ENCODE measurements at regions not wholly inside any gene's neighbourhood (a gene's known extent, or its start where the extent isn't known, plus 50 kb on each side); places are given as distances from the start of the nearest gene placed in this dataset.

DNA sequence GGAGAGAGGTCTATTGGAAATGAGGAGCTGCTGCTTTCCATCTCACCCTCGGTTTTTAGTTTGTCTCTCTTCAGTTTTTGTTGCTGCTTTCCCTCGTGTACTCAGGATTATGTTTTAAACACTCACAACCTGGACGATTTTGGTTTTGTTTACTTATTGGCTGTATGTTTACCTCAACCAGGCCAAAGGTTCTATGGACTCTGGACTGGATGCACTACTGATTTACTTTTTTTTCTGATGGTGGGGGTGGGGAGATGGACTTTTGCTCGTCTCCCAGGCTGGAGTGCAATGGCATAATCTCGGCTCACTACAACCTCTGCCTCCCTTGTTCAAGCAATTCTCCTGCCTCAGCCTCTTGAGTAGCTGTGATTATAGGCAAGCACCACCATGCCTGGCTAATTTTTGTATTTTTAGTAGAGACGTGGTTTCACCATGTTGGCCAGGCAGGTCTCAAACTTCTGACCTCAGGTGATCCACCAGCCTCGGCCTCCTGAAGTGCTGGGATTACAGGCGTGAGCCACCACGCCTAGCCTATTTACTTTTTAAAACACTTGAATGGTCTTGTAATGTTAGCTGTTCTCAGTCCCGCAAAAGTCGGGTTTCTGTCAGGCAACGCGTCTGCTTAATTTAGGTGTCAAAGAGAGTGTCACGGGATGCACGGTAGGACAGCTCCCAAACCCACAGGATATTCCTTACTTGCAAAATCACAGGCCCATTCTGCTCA lies 148.2 kb upstream of the RIPOR2 start:
- Histone ChIP-seq H3K9me3 (no peaks in the 10 kb centered on the region), H3K4me1 (no peaks in the 10 kb centered on the region), H3K4me3 (no peak overlapping the region), H3K27ac (no peak overlapping the region), H3K27me3 (no peaks in the 10 kb centered on the region), H3K36me3 (peaks cover 22 to 38% of the 10 kb centered on the region in 2 donors)
- no peak for DNase-seq (ENCODE audit: low spot score in 2 of 2)
- TF ChIP-seq, protein P1, sequence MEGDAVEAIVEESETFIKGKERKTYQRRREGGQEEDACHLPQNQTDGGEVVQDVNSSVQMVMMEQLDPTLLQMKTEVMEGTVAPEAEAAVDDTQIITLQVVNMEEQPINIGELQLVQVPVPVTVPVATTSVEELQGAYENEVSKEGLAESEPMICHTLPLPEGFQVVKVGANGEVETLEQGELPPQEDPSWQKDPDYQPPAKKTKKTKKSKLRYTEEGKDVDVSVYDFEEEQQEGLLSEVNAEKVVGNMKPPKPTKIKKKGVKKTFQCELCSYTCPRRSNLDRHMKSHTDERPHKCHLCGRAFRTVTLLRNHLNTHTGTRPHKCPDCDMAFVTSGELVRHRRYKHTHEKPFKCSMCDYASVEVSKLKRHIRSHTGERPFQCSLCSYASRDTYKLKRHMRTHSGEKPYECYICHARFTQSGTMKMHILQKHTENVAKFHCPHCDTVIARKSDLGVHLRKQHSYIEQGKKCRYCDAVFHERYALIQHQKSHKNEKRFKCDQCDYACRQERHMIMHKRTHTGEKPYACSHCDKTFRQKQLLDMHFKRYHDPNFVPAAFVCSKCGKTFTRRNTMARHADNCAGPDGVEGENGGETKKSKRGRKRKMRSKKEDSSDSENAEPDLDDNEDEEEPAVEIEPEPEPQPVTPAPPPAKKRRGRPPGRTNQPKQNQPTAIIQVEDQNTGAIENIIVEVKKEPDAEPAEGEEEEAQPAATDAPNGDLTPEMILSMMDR (IDR thresholded peaks at IDR 0.05), result no peak
- intact Hi-C loops (cut with DNase I), result no loop called here

DNA sequence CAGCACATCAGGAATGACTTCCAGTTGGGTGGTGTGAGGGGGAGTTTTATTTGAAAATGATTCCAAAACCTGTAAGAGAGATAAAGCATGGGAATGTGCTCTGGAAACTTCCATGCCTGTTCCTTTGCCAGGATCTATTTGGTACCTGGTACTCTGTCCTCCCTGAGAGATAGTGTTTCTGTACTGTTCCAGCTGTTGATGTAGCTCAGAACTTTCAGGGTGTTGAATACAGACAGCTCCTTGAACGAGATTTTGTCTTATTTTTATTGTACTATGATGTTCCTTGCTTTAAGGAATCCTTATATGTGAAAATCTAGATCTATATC lies 148.7 kb upstream of the RIPOR2 start:
- Histone ChIP-seq H3K36me3 (peaks cover 23 to 41% of the 10 kb centered on the region in 2 donors), H3K9me3 (no peaks in the 10 kb centered on the region), H3K4me3 (no peak overlapping the region), H3K27me3 (no peaks in the 10 kb centered on the region), H3K4me1 (no peaks in the 10 kb centered on the region), H3K27ac (no peak overlapping the region)
- DNase-seq (ENCODE audit: low spot score in 2 of 2), result no peak
- TF ChIP-seq, protein P1 (IDR thresholded peaks at IDR 0.05), result no peak
- intact Hi-C loops (cut with DNase I), result no loop called here

DNA sequence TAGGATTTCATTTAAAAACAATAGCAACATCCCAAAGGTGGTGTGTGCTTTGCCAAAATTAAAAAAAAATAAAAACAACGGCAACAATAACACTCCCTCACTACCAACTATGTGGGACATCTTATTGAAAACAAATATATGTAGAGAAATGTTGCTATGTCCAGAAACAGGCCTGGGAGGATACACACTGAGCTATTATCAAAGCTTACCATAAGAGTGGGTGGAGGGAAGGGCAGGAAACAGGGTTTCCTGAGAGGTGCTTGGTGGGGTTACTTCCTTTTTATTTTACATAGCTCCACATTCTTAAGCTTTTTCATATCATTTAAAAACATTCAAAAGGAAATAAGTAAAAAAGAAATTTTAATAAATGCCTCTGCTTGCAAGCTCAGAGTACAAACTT lies 150.0 kb upstream of the RIPOR2 start:
- TF ChIP-seq, protein P1 (IDR thresholded peaks at IDR 0.05), result no peak
- H3K36me3 ChIP-seq, result peaks cover 28 to 54% of the 10 kb centered on the region in 2 donors
- DNase-seq (ENCODE audit: low spot score in 2 of 2), result no peak
- H3K4me1 ChIP-seq, result no peaks in the 10 kb centered on the region
- H3K4me3 ChIP-seq, result no peak overlapping the region
- no peaks in the 10 kb centered on the region for H3K9me3 ChIP-seq
- H3K27me3 ChIP-seq, result no peaks in the 10 kb centered on the region
- H3K27ac ChIP-seq, result no peak overlapping the region
- intact Hi-C loops (cut with DNase I), result no loop called here

DNA sequence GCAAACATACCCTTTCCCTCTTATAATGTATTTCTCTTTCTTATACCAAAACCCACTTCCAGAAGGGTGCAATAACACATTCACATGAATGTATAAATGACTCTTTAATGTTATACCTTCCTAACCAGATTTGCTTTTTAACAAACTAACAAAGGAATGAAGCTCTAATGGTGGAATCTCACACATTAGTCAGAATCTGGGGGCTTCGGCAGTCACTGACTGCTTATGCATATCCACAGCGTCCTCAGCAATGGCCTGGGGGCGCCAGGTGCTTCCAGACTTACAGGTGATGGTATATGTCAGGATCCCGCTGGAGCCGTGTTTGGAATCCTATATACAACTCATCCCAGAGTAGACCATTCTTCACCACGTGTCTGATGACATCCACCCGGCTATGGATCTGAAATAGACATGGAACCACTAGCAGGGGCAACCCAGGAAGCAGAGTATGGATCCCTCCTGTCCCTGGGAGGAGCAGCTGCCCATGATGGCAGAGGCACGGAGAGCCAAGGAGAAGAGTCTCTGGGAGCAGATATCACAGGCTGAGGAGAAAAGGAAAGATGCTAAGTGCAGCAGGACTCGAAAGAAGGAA lies 150.8 kb upstream of the RIPOR2 start:
- Histone ChIP-seq H3K36me3 (peaks cover 28 to 56% of the 10 kb centered on the region in 2 donors), H3K27me3 (no peaks in the 10 kb centered on the region), H3K9me3 (no peaks in the 10 kb centered on the region), H3K4me3 (no peak overlapping the region), H3K4me1 (no peaks in the 10 kb centered on the region), H3K27ac (no peak overlapping the region)
- TF ChIP-seq, protein P1 (IDR thresholded peaks at IDR 0.05), result no peak
- no peak for DNase-seq (ENCODE audit: low spot score in 2 of 2)
- intact Hi-C loops (cut with DNase I), result no loop called here

DNA sequence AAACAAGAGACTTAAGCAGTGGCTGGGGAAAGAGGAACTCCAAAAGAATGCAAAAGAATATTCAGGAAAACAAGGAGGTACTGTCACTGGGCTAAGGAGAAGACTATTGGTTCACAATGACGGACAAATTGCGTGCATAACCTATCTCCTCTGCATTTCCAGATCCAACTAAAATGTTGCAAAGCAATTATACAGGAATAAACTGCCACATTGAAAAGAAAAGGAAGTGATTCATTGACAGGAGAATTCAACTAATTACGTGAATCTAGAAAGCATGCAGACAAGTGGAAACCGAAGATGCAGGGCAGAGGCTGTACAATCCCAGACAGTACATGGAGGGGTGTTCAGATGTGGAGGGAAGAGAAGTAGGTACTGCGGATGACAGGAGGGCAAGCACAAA lies 152.8 kb upstream of the RIPOR2 start:
- Histone ChIP-seq H3K9me3 (no peaks in the 10 kb centered on the region), H3K36me3 (peaks cover 24 to 58% of the 10 kb centered on the region in 2 donors), H3K27me3 (no peaks in the 10 kb centered on the region), H3K4me3 (no peak overlapping the region), H3K27ac (no peak overlapping the region), H3K4me1 (no peaks in the 10 kb centered on the region)
- DNase-seq (ENCODE audit: low spot score in 2 of 2), result no peak
- TF ChIP-seq, protein P1 (IDR thresholded peaks at IDR 0.05), result no peak
- intact Hi-C loops (cut with DNase I), result no loop called here
